Erythroblast (primary cell): ENCODE measurements at regions not wholly inside any gene's neighbourhood (a gene's known extent, or its start where the extent isn't known, plus 50 kb on each side); places are given as distances from the start of the nearest gene placed in this dataset.

Experiments
- DNase-seq, 2 experiments: peaks; one replicate each; lab custom pipeline; 2025; lab: John Stamatoyannopoulos, UW
- GATA1 ChIP-seq: IDR thresholded peaks from 2 replicates; pipeline ENCODE4 v1.6.1; 2011; ENCODE audit warnings: low read depth, mild to moderate bottlenecking, control low read depth, low read length, moderate library complexity
- POLR2A ChIP-seq: IDR thresholded peaks from 2 replicates; pipeline ENCODE4 v1.6.1; 2011; ENCODE audit warnings: mild to moderate bottlenecking, low read length

DNA sequence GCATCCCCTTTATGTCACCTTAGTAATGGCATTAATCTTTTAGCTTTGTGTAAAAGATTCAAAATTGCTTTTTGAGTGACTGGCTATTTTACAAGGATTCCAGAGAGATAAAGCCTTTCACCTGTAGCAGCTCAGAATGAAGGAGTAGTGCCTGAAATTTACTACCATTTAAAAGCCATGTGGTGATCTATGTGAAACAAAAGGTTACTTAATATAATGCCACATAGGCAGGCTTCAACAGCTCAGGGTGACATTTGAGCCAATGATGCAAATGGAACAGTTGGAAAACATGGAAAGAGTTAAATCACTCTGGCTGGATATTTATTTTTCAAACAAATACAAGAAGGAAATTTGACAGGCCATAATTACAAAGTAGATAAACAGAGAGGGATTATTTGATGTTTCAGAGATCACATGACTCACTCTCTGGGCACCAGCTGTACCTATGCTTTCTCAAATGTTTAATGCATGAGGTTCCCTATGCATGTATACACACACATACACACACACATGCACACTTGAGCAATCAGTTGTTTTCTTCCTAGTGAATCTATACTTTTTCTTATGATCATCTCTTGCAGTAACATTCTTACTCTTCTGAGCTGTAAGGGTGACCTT lies 171.5 kb downstream of the ZMAT3 start:
- no peak for TF ChIP-seq POLR2A
- TF ChIP-seq GATA1 = no peak
- no peak for DNase-seq

DNA sequence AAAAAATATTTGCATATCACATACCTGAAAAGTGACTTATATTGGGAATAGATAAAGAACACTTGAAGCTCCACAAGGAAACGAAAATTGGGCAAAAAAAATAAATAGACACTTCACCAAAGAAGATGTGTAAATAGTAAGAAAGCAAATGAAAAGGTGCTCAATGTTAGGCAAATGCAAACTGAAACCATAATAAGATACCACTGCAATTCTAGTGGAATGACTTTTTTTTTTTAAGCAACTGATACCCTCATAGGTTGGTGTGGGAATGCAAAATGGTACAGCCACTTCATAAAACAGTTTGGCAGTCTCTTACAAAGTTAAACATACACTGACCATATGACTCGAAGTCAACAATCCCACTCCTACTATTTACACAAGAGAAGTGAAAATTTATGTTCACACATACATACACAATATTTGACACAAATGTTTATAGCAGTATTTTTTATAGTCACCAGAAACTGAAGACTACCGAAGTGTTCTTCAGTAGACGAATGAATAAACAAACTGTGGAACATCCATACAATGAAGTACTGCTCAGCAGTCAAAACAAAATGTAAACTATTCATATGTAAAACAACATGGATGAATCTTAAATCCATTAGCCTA lies 176.3 kb downstream of the ZMAT3 start:
- TF ChIP-seq POLR2A (no peak), GATA1 (no peak)
- no peak for DNase-seq
